Trophoblast cell (in vitro differentiated cells and primary cell): ENCODE measurements at regions not wholly inside any gene's neighbourhood (a gene's known extent, or its start where the extent isn't known, plus 50 kb on each side); places are given as distances from the start of the nearest gene placed in this dataset.

Source experiments
- DNase-seq, 2 donors: peaks; one replicate each; pipeline ENCODE4 v3.0.0-alpha.2; 2016
- H2AFZ ChIP-seq: 2 replicates; pipeline ENCODE4 v1.6.1; 2013; ENCODE audit warnings: low read length, moderate library complexity, mild to moderate bottlenecking; ENCODE audit not compliant: insufficient read depth, poor library complexity
- H2AK5ac ChIP-seq: 2 replicates; pipeline ENCODE4 v1.6.1; 2013; ENCODE audit warnings: mild to moderate bottlenecking, low read length
- H2BK120ac ChIP-seq: 2 replicates; pipeline ENCODE4 v1.6.1; 2013; ENCODE audit warnings: low read length, mild to moderate bottlenecking, moderate library complexity; ENCODE audit not compliant: insufficient read depth, poor library complexity
- H2BK12ac ChIP-seq: 2 replicates; pipeline ENCODE4 v1.6.1; 2013; ENCODE audit warnings: mild to moderate bottlenecking, low read length, moderate library complexity
- H2BK5ac ChIP-seq: 2 replicates; pipeline ENCODE4 v1.6.1; 2013; ENCODE audit warnings: low read length, low read depth, moderate library complexity, mild to moderate bottlenecking; ENCODE audit not compliant: poor library complexity
- H3K14ac ChIP-seq: 2 replicates; pipeline ENCODE4 v1.6.1; 2013; ENCODE audit warnings: mild to moderate bottlenecking, low read length
- H3K18ac ChIP-seq: 2 replicates; pipeline ENCODE4 v1.6.1; 2013; ENCODE audit warnings: mild to moderate bottlenecking, low read length
- H3K23ac ChIP-seq: 2 replicates; pipeline ENCODE4 v1.6.1; 2013; ENCODE audit warnings: low read length
- H3K27ac ChIP-seq: 2 replicates; pipeline ENCODE4 v1.5.1; 2013; ENCODE audit warnings: low read depth, mild to moderate bottlenecking, inconsistent platforms, low read length, moderate library complexity
- H3K27me3 ChIP-seq: 2 replicates; pipeline ENCODE4 v1.6.1; 2013; ENCODE audit warnings: inconsistent platforms, mild to moderate bottlenecking, low read length, moderate library complexity; ENCODE audit not compliant: insufficient read depth
- H3K36me3 ChIP-seq, 2 experiments: 1 replicate in 1 of 2; 2 replicates in 1 of 2; pipeline ENCODE4 v1.6.1; 2013; ENCODE audit warnings: low read length in 2 of 2, mild to moderate bottlenecking in 2 of 2, moderate library complexity in 1 of 2; ENCODE audit not compliant: insufficient read depth in 2 of 2, control insufficient read depth in 1 of 2
- H3K4ac ChIP-seq: 2 replicates; pipeline ENCODE4 v1.6.1; 2013; ENCODE audit warnings: low read depth, mild to moderate bottlenecking, low read length, moderate library complexity
- H3K4me1 ChIP-seq, 2 experiments: 1 replicate in 1 of 2; 2 replicates in 1 of 2; pipeline ENCODE4 v1.6.1; 2013; ENCODE audit warnings: low read length in 2 of 2, mild to moderate bottlenecking in 2 of 2, moderate library complexity in 1 of 2; ENCODE audit not compliant: insufficient read depth in 2 of 2, control insufficient read depth in 1 of 2
- H3K4me2 ChIP-seq: 2 replicates; pipeline ENCODE4 v1.6.1; 2013; ENCODE audit warnings: inconsistent platforms, mild to moderate bottlenecking, low read length, moderate library complexity
- H3K4me3 ChIP-seq: 2 replicates; pipeline ENCODE4 v1.5.1; 2013; ENCODE audit warnings: mild to moderate bottlenecking, low read depth, low read length, inconsistent platforms
- H3K79me1 ChIP-seq: one replicate; pipeline ENCODE4 v1.6.1; 2013; ENCODE audit warnings: low read length
- H3K79me2 ChIP-seq: 2 replicates; pipeline ENCODE4 v1.6.1; 2013; ENCODE audit warnings: low read length, mild to moderate bottlenecking; ENCODE audit not compliant: control insufficient read depth, insufficient read depth, poor library complexity
- H3K9ac ChIP-seq: 2 replicates; pipeline ENCODE4 v1.6.1; 2013; ENCODE audit warnings: mild to moderate bottlenecking, low read length
- H3K9me3 ChIP-seq: 2 replicates; pipeline ENCODE4 v1.6.1; 2013; ENCODE audit warnings: low read depth, mild to moderate bottlenecking, control low read depth, inconsistent platforms, low read length; ENCODE audit not compliant: insufficient read depth
- H4K12ac ChIP-seq: 2 replicates; pipeline ENCODE4 v1.6.1; 2013; ENCODE audit warnings: low read depth, mild to moderate bottlenecking, low read length, moderate library complexity
- H4K8ac ChIP-seq: 2 replicates; pipeline ENCODE4 v1.6.1; 2013; ENCODE audit warnings: low read depth, mild to moderate bottlenecking, low read length, moderate library complexity
- H4K91ac ChIP-seq: one replicate; pipeline ENCODE4 v1.6.1; 2013; ENCODE audit warnings: low read depth, mild to moderate bottlenecking, low read length, moderate library complexity
- WGBS: extraction: QIAGEN DNeasy Blood & Tissue Kit; methylation state at CpG from one replicate; pipeline ENCODE4 v1.1.7; 2013; ENCODE audit warnings: missing lambda C conversion rate; ENCODE audit not compliant: insufficient read length, insufficient coverage; ENCODE audit errors: extremely low coverage; 5-methylcytosine and 5-hydroxymethylcytosine counted together

DNA sequence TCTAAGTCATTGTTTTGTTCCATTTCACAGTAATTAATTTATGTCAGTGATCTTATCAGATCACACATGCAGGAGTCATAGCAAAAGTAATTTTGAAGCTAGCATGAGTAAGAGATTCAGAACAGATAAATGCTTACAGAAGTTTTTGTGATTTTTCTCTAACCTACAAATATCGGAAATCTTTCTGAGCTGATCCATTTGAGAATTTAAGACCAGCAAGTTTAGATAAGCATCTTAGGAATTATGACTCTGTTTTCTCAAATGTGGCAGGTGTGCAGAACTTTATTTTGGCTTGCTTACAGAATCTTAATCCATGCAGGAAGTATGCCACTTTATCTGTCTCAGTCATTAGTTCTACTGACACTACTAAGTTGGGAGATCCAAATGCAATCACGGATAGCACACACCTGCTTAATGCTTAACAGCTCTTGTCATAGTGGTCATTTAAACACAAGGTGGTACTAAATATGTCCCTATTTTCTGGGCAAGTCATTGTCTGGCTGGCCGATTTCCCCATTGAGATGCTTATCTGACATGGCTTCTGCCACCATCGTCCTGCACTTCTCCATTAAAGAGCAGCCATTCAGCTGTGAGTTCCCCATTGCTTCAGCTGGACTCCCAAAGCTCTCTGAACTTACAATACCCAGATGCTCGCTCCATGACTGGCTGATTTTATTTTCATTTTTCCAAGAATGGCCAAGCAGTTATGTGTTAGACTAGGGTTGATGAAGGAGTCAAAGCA lies 305.4 kb upstream of the NUDT12 start:
- Histone ChIP-seq H2BK120ac (no peak overlapping the region), H4K12ac (no peak overlapping the region), H3K4me3 (no peak overlapping the region), H3K4ac (no peak overlapping the region), H3K27ac (no peak overlapping the region), H2AFZ (no peak overlapping the region), H3K27me3 (no peaks in the 10 kb centered on the region), H2BK12ac (no peak overlapping the region), H3K4me2 (no peak overlapping the region), H3K4me1 (no peaks in the 10 kb centered on the region), H3K18ac (no peak overlapping the region), H2BK5ac (no peak overlapping the region), H3K79me1 (no peaks in the 10 kb centered on the region), H4K91ac (no peak overlapping the region), H3K79me2 (no peaks in the 10 kb centered on the region), H3K9ac (no peak overlapping the region), H3K36me3 (no peaks in the 10 kb centered on the region), H3K14ac (no peak overlapping the region), H2AK5ac (no peak overlapping the region), H3K9me3 (no peaks in the 10 kb centered on the region), H4K8ac (no peak overlapping the region), H3K23ac (no peak overlapping the region)
- peak; percentile 48 to 81 for DNase-seq
- no CpG with 5 or more reads among the region's 5 CpGs for WGBS

DNA sequence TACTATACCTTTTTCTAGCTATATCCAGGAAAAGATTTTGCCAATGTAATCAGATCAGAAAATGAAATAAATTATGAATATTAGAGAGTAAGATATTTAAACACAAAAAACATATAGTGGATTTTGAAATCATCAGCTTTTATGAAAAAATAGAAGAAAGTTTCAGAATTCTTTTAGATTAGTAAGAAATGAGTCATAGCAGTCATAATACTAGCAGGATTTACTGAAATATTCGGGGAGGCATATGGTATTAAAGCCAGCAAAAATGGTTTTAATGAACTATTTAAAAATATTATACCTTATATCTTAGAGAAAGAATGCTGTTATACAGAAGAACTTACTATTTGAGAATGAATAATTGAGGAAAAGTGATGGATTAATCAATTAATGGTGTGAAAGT lies 303.6 kb upstream of the NUDT12 start:
- no CpG with 5 or more reads among the region's 1 CpG for WGBS
- Histone ChIP-seq H4K12ac (no peak overlapping the region), H3K23ac (no peak overlapping the region), H3K9ac (no peak overlapping the region), H4K8ac (no peak overlapping the region), H2AK5ac (no peak overlapping the region), H3K27ac (no peak overlapping the region), H3K14ac (no peak overlapping the region), H3K27me3 (no peaks in the 10 kb centered on the region), H3K79me2 (no peaks in the 10 kb centered on the region), H2AFZ (no peak overlapping the region), H3K4me1 (no peaks in the 10 kb centered on the region), H4K91ac (no peak overlapping the region), H3K18ac (no peak overlapping the region), H2BK120ac (no peak overlapping the region), H3K79me1 (no peaks in the 10 kb centered on the region), H3K4ac (no peak overlapping the region), H3K36me3 (no peaks in the 10 kb centered on the region), H2BK12ac (no peak overlapping the region), H3K9me3 (no peaks in the 10 kb centered on the region), H3K4me3 (no peak overlapping the region), H2BK5ac (no peak overlapping the region), H3K4me2 (no peak overlapping the region)
- DNase-seq = peak in 1 of 2 donors; percentile 10

- Histone ChIP-seq H4K8ac (no peak overlapping the region), H2AFZ (no peak overlapping the region), H3K79me1 (no peaks in the 10 kb centered on the region), H3K18ac (no peak overlapping the region), H3K9me3 (no peaks in the 10 kb centered on the region), H3K27ac (no peak overlapping the region), H3K23ac (no peak overlapping the region), H2BK5ac (no peak overlapping the region), H3K4ac (no peak overlapping the region), H3K4me1 (no peaks in the 10 kb centered on the region), H3K4me3 (no peak overlapping the region), H3K79me2 (no peaks in the 10 kb centered on the region), H2BK120ac (no peak overlapping the region), H3K4me2 (no peak overlapping the region), H3K9ac (no peak overlapping the region), H4K91ac (no peak overlapping the region), H4K12ac (no peak overlapping the region), H3K14ac (no peak overlapping the region), H3K27me3 (no peaks in the 10 kb centered on the region), H2BK12ac (no peak overlapping the region), H2AK5ac (no peak overlapping the region), H3K36me3 (no peaks in the 10 kb centered on the region)
- no CpG with 5 or more reads among the region's 3 CpGs for WGBS
- no peak for DNase-seq
Measured at GRCh38 chr5:103862398-103862797, 299.8 kb upstream of the NUDT12 start.

DNA sequence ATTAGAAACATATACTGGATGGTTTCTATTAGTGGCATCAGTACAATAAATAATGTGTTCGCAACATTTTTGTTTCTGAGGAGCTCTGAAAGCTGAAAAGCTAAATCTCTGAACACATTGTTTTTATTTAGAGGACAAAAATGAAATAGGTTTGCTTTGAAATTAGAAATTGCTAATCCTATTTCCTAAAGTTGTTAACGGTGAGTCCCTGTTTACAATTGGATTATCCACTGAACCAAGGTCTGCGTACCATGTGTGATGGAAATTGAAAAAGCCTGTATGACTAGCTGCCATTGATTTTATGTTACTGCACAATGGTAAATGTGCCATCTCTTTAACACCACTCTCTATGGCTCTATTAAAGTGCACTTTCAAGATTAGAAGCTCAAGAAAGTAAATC lies 297.7 kb upstream of the NUDT12 start:
- H3K36me3 ChIP-seq = no peaks in the 10 kb centered on the region
- no peak for DNase-seq
- H2BK120ac ChIP-seq = no peak overlapping the region

More for the DNA sequence above, 297.7 kb upstream of the NUDT12 start:
- Histone ChIP-seq H3K14ac (no peak overlapping the region), H2BK12ac (no peak overlapping the region), H2BK5ac (no peak overlapping the region), H3K9me3 (no peaks in the 10 kb centered on the region), H3K18ac (no peak overlapping the region), H3K4me1 (no peaks in the 10 kb centered on the region), H3K27ac (no peak overlapping the region), H3K9ac (no peak overlapping the region), H3K4me3 (no peak overlapping the region), H4K91ac (no peak overlapping the region), H3K4ac (no peak overlapping the region), H2AK5ac (no peak overlapping the region), H3K79me2 (no peaks in the 10 kb centered on the region), H4K12ac (no peak overlapping the region), H3K4me2 (no peak overlapping the region), H2AFZ (no peak overlapping the region), H3K79me1 (no peaks in the 10 kb centered on the region), H3K23ac (no peak overlapping the region), H3K27me3 (no peaks in the 10 kb centered on the region), H4K8ac (no peak overlapping the region)
- WGBS = no CpG with 5 or more reads among the region's 3 CpGs
